ENCODE measurements at regions not wholly inside any gene's neighbourhood (a gene's known extent, or its start where the extent isn't known, plus 50 kb on each side); places are given as distances from the start of the nearest gene placed in this dataset.

DNA sequence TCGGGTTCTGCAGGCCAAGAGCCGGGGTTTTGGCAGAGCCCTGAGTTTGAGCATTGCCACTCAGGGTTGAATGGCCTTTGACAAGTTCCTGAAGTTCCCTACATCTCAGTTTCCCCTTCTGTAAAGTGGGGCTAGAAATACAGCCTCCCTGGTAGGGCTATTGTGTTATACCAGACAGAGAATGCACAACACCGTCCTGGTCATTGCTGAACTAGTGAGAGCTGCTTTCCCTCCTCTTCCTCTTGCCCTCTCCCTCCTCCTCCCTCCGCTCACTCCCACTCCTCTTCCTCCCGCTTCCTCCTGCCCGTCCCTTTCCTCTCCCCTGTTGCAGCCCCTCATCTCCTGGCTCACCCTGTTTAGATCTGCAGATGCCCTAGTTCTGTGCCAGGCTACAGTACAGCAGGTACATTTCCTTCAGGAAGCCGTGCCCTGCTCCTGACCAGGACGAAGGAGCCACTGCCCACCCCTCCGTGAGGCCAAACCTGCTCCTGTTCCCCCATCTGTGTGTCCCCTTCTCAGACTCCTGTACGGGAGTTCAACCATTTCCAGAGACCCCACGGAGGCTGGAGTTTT is 91.5 kb upstream of the SHANK2 start:
- no peaks in the 10 kb centered on the region for H3K36me3 ChIP-seq (replicated peaks)
- in situ Hi-C loops (cut with MboI; ENCODE audit: low sequenced_read_pairs) = no loop called here
- DNase-seq (ENCODE audit: low spot score in 2 of 2) = no peak
- H3K27me3 ChIP-seq (ENCODE audit: low read depth) = no peaks in the 10 kb centered on the region
- H3K4me3 ChIP-seq = no peak overlapping the region
- H3K4me1 ChIP-seq = no peaks in the 10 kb centered on the region
- H3K9me3 ChIP-seq = no peaks in the 10 kb centered on the region

DNA sequence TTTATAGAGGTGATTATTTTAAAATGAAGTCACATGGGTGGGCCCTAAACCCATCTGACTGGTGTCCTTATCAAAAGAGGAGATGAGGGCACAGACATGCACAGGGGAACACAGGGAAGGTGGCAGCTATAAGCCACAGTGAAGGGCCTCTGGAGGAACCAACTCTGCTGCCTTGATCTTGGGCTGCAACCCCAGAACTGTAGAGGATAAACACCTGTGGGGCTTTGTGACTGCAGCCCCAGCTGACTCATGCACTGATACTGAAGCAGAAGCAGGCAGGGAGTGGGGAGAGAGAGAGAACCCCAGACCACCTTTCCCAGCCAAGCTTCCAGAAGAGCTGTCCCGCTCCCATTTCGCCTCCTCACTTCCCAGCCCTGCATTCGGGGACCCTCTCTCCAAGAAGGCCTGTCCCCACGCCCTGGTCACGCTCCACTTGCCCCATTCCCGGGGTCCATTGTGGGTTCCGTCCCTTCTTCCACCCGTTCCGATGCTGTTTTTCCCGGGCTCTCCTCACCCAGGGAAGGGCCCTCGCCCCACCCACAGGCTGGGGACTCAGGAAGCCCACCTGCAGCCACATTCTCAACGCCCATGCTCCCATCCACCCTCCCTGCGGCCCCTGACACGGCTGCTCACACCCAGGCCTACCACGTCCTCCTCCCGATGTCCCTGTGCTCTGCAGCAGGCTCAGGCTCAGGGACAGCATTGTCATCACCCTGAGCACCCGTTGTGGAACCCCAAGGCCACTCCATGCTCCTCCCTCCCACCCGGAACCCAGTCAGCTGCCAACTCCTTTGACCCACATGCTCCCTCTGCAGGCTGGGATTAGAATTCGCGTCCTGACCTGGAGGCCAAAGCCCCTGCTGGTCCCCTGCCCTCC is 90.8 kb upstream of the SHANK2 start:
- no peaks in the 10 kb centered on the region for H3K36me3 ChIP-seq (replicated peaks)
- peak in 1 of 2 experiments; percentile 50 for DNase-seq (ENCODE audit: low spot score in 2 of 2)
- in situ Hi-C loops (cut with MboI; ENCODE audit: low sequenced_read_pairs) = no loop called here
- no peaks in the 10 kb centered on the region for H3K4me1 ChIP-seq
- H3K4me3 ChIP-seq = no peak overlapping the region
- no peaks in the 10 kb centered on the region for H3K27me3 ChIP-seq (ENCODE audit: low read depth)
- H3K9me3 ChIP-seq = no peaks in the 10 kb centered on the region

DNA sequence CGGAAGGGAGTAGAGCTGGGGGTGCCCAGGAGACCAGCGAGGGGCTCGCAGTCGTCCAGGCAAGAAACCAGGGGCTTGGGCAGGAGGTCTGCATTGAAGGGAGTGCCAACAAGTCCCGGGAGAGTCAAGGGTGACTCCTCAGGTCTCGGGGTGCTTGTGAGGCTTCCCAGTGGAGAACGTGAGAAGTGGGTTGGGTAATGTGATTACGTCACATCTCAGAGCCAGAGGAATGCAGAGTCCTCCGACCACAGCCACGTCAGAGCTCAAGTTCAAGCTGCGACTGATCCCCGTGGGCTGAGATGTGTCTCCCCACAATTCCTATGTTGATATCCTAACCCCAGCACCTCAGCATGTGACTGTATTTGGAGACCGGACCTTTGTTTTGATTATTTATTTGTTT is 89.7 kb upstream of the SHANK2 start:
- no peaks in the 10 kb centered on the region for H3K9me3 ChIP-seq
- no peak for DNase-seq (ENCODE audit: low spot score in 2 of 2)
- in situ Hi-C loops (cut with MboI; ENCODE audit: low sequenced_read_pairs) = no loop called here
- no peaks in the 10 kb centered on the region for H3K36me3 ChIP-seq (replicated peaks)
- no peaks in the 10 kb centered on the region for H3K27me3 ChIP-seq (ENCODE audit: low read depth)
- no peak overlapping the region for H3K4me3 ChIP-seq
- H3K4me1 ChIP-seq = no peaks in the 10 kb centered on the region

DNA sequence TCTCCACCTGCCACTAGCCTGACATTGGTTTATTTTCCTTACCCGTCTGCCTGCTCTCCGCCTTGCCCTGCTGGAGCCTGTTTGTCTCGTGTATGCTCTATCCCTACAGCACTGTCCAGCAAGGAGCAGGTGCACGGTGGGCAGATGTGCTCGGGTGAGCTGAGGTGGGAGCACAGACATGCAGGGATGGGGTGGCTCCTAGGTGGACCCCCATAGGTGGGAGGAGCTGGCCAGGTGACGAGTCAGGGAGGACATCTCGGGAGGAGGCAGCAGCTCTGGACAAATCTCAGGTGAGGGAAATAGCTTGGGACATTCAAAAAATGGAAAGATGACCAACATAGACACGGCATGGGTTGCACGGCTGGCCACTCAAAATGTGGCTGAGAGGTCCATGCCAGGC is 89.2 kb upstream of the SHANK2 start:
- H3K9me3 ChIP-seq = no peaks in the 10 kb centered on the region
- in situ Hi-C loops (cut with MboI; ENCODE audit: low sequenced_read_pairs) = no loop called here
- no peaks in the 10 kb centered on the region for H3K27me3 ChIP-seq (ENCODE audit: low read depth)
- H3K36me3 ChIP-seq (replicated peaks) = no peaks in the 10 kb centered on the region
- H3K4me3 ChIP-seq = no peak overlapping the region
- no peaks in the 10 kb centered on the region for H3K4me1 ChIP-seq
- no peak for DNase-seq (ENCODE audit: low spot score in 2 of 2)

DNA sequence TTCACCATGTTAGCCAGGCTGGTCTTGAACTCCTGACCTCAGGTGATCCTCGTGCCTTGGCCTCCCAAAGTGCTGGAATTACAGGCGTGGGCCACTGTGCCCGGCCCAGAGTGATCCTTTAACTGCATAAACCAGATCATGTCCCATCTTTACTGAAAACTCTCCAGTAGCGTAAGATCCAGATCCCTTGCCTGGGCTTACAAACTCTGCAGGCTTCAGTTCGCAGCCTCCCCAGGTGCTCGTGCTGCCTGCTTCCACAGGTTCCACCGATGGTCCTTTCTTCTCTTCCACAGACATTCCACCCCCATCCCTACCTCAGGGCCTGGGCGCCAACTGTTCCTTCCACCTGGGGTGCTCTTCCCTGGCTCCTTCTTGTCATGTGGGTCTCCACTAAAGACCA is 88.8 kb upstream of the SHANK2 start:
- Histone ChIP-seq H3K27me3 (ENCODE audit: low read depth) (no peaks in the 10 kb centered on the region), H3K36me3 (replicated peaks) (no peaks in the 10 kb centered on the region), H3K9me3 (no peaks in the 10 kb centered on the region)

DNA sequence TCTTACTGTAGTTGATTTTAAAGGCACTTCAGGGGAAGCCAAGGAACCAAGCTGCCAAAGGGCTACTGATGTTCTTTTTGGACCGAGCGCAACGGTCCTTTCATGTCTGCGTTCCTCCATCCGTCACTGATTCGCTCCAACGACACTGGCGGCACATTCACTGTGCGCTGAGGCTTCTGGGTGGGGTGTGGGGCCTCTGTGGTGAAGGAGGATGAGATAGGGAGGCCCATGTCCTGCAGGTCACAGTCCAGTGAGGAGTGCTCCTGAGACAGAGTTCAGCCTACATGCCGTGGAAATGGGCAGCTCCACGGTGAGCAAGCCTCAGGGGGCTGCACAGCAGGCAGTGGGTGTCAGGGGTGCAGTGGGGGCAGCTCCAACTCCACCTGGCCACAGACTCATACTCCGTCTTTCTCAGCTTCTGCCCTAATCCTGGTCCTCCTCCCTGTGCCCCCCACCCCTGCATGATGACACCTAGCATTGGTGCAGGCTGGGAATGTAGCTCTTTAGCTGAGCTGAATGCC is 87.8 kb upstream of the SHANK2 start:
- H3K4me1 ChIP-seq = no peaks in the 10 kb centered on the region
- no peaks in the 10 kb centered on the region for H3K36me3 ChIP-seq (replicated peaks)
- no peak overlapping the region for H3K4me3 ChIP-seq
- H3K27me3 ChIP-seq (ENCODE audit: low read depth) = no peaks in the 10 kb centered on the region
- no peak for DNase-seq (ENCODE audit: low spot score in 2 of 2)
- no peaks in the 10 kb centered on the region for H3K9me3 ChIP-seq
- in situ Hi-C loops (cut with MboI; ENCODE audit: low sequenced_read_pairs) = no loop called here

More for the DNA sequence above, 88.8 kb upstream of the SHANK2 start:
- Histone ChIP-seq H3K4me3 (no peak overlapping the region), H3K4me1 (no peaks in the 10 kb centered on the region)
- in situ Hi-C loops (cut with MboI; ENCODE audit: low sequenced_read_pairs) = no loop called here
- no peak for DNase-seq (ENCODE audit: low spot score in 2 of 2)

DNA sequence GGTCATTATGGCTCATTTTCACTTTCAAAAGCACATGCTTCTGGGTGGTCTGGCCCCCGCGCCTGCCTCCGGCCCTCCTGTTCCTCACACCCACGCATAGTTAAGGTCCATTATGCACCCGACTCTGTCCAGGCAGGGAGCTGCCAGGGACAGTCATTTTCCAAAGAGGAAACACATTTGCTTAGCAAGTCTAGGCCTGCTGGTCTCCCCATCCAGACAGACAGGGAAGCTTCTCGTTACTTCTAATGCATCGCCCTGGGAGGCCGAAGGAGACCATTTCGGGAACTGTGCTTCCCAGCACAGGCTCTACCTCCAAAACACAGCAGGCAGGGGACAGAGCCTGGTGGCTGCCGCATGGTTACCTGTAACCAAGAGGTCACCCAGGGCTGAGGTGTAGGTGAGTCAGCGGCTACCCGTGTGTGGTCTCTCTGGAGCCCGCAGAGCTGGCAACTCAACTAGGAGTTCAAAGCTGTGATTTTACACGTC is 87.1 kb upstream of the SHANK2 start:
- no peak for DNase-seq (ENCODE audit: low spot score in 2 of 2)
- Histone ChIP-seq H3K9me3 (no peaks in the 10 kb centered on the region), H3K36me3 (replicated peaks) (no peaks in the 10 kb centered on the region), H3K27me3 (ENCODE audit: low read depth) (no peaks in the 10 kb centered on the region), H3K4me3 (no peak overlapping the region), H3K4me1 (no peaks in the 10 kb centered on the region)
- in situ Hi-C loops (cut with MboI; ENCODE audit: low sequenced_read_pairs) = no loop called here

DNA sequence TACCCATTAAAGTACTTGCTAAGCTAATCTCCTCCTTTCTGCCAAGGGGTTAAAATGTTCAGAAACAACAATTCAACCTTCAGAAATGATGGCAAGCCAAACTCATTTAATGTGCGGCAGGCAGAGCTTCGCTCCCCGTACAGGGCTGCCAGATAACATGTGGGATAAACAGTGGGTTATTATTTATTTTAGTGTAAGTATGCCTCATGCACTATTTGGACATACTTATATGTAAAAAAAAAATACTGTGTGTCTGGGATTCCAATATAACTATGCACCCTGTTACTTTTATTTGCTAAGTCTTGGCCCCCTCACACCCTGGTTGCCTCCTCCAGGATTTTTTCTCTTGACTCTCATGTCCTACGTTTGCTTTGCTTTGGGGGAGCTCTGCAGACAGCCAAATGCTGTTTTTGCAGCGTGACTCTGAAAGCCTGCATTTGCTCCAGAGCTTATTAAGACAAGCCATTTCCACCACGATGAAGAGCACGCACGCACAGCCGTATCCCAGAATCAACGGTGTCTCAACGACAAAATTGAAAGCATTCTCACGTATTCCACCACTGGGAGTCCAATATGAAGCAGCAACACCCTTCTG is 86.5 kb upstream of the SHANK2 start:
- Histone ChIP-seq H3K4me3 (no peak overlapping the region), H3K27me3 (ENCODE audit: low read depth) (no peaks in the 10 kb centered on the region), H3K4me1 (no peaks in the 10 kb centered on the region), H3K9me3 (no peaks in the 10 kb centered on the region), H3K36me3 (replicated peaks) (no peaks in the 10 kb centered on the region)
- no peak for DNase-seq (ENCODE audit: low spot score in 2 of 2)
- in situ Hi-C loops (cut with MboI; ENCODE audit: low sequenced_read_pairs) = no loop called here

DNA sequence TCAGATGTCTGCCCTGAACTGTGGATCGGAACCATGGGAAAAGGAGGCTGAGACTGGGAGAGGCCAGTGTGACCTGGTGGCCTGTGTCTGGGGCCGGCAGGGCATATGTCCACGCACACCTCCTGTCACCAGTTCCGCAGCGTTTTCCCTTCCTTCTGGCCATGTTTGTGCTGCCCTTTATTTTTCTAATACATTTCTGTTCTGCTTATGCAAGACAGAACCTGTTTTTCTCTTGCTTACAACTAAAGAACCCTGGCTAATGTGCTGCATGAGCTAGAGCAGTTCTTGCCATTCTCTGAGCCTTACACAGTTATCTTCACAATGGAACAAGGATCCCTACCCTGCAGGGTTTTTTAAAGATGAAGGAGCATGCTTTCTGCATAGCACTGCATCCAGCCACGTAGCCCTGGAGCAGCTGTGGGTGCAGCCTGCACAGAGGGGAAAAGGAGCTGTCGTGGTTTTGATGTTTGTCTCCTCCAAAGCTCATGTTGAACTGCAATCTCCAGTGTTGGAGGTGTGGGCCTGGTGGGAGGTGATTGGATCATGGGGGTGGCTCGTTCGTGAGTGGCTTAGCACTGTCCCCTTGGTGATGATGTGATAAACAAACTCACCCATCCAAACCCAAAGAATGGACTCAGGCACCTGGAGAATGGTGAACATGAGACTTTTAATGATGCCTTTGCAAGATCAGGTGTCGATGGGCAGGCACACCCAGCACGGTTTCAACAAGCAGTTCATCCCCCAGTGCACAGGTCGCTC is 84.8 kb upstream of the SHANK2 start:
- Histone ChIP-seq H3K27me3 (ENCODE audit: low read depth) (no peaks in the 10 kb centered on the region), H3K4me1 (no peaks in the 10 kb centered on the region), H3K36me3 (replicated peaks) (no peaks in the 10 kb centered on the region), H3K9me3 (no peaks in the 10 kb centered on the region), H3K4me3 (no peak overlapping the region)
- DNase-seq (ENCODE audit: low spot score in 2 of 2) = no peak
- in situ Hi-C loops (cut with MboI; ENCODE audit: low sequenced_read_pairs) = no loop called here

DNA sequence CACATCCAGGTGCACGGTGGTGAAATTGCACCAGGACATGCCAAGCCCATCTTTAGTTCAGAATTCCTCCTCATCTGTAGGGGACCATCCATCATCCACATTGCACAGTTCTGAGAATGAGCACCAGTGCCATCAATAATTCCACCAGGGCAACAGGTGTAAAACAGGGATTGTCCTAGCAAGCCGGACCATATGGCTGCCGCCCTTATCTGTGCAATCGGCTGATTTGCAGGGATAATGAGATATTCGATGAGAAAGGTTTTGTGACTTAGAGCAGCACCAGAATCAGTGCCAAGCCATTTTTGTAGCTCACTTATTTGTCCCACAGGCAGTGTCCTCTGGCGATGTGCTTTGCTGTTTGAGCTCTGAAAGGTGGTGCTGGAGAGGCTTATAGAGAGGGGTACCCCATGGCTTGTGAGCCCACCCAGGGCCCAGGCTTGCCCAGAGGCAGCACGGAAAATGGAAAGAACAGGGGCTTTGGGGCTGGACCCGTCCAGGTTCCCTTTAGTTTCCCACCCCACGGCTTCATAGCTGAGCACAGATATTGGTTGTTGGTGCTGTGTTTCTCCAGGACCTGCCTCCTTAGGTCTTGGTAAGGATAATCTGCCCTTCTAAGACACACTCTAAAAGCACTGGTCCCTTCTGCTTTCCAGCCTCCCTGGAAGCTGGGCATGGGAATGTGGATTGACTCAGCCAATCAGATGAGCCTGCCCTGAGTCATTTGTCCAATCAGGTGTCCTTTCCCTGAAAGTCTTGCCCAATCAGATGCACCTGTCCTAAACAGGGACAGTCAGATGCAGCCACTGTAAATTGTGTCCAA is 84.0 kb upstream of the SHANK2 start:
- H3K4me3 ChIP-seq = no peak overlapping the region
- H3K27me3 ChIP-seq (ENCODE audit: low read depth) = no peaks in the 10 kb centered on the region
- no peaks in the 10 kb centered on the region for H3K9me3 ChIP-seq
- no peaks in the 10 kb centered on the region for H3K36me3 ChIP-seq (replicated peaks)
- in situ Hi-C loops (cut with MboI; ENCODE audit: low sequenced_read_pairs) = no loop called here
- DNase-seq (ENCODE audit: low spot score in 2 of 2) = no peak
- no peaks in the 10 kb centered on the region for H3K4me1 ChIP-seq

DNA sequence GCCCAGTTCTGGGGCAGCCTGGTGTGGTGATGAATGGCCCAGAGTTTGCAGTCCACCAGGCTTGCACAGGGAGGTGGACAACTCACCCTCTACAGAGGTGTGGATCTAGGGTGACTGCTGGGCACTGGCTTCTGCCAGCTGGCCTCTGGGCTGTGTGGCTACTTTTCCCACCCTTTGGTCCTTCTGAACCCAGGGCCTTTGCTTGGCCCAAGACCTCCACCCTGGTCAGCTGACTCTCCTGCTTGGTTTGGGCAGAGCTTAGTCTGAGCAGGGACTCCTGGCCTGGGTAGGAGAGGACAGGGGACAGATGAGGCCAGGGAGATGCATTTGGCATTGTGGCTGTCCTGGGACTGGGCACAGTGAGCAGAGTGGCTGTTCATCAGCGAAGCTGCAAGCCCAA is 83.0 kb upstream of the SHANK2 start:
- no peaks in the 10 kb centered on the region for H3K27me3 ChIP-seq (ENCODE audit: low read depth)
- no peak for DNase-seq (ENCODE audit: low spot score in 2 of 2)
- no peaks in the 10 kb centered on the region for H3K36me3 ChIP-seq (replicated peaks)
- in situ Hi-C loops (cut with MboI; ENCODE audit: low sequenced_read_pairs) = no loop called here
- no peak overlapping the region for H3K4me3 ChIP-seq
- no peaks in the 10 kb centered on the region for H3K4me1 ChIP-seq
- no peaks in the 10 kb centered on the region for H3K9me3 ChIP-seq

DNA sequence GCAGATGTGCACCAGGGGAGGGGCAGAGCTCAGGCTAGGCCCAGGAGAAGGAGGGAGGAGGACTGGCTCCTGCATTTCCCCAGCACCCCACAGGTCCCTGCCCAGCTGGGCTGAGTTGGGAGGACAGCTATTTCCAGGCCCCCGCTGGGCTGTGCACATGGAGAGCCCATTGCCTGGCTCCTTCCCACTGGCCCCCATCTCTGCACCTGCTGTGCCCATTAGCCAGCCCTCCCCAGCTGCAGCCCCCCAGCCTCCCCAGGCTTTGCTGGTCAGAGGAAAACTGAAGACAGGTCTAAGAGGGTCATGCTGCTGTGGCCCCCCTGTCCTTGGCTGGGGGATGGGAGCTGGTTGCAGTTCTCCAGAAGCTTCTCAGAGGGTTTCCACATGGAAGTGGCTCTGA is 81.8 kb upstream of the SHANK2 start:
- Histone ChIP-seq H3K9me3 (no peaks in the 10 kb centered on the region), H3K4me1 (no peaks in the 10 kb centered on the region), H3K4me3 (no peak overlapping the region), H3K36me3 (replicated peaks) (no peaks in the 10 kb centered on the region), H3K27me3 (ENCODE audit: low read depth) (no peaks in the 10 kb centered on the region)
- no peak for DNase-seq (ENCODE audit: low spot score in 2 of 2)
- in situ Hi-C loops (cut with MboI; ENCODE audit: low sequenced_read_pairs) = no loop called here

DNA sequence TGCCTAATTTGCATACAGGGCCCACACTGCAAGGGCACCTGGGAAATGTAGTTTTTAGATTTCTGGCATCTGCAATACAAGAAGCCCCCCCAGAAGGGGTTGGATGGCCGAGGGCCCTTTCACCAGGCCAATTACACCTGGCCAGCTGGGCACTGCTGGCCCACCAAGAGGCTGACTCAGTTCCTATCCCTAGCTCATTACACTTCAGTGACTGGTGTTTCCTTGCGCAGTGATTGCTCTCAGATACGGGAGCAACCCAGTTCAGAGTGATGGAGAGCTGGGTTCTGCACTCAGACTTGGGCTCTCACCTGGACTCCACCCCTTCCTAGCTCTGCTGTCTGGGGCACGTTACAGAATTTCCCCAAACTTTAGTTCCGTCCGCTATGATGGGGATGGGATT is 81.1 kb upstream of the SHANK2 start:
- Histone ChIP-seq H3K36me3 (replicated peaks) (no peaks in the 10 kb centered on the region), H3K27me3 (ENCODE audit: low read depth) (no peaks in the 10 kb centered on the region), H3K4me3 (no peak overlapping the region), H3K9me3 (no peaks in the 10 kb centered on the region), H3K4me1 (no peaks in the 10 kb centered on the region)
- in situ Hi-C loops (cut with MboI; ENCODE audit: low sequenced_read_pairs) = no loop called here
- no peak for DNase-seq (ENCODE audit: low spot score in 2 of 2)

All from HAP-1 (cell line).